Smooth muscle cell (in vitro differentiated cells): ENCODE measurements at regions not wholly inside any gene's neighbourhood (a gene's known extent, or its start where the extent isn't known, plus 50 kb on each side); places are given as distances from the start of the nearest gene placed in this dataset.

Experiments
- DNase-seq: peaks from one replicate; lab custom pipeline; 2025; ENCODE audit not compliant: unreplicated experiment; lab: John Stamatoyannopoulos, UW
- H2AFZ ChIP-seq: fragments of 200-600 bp; sonication (generic); 2 replicates; pipeline ENCODE4 v1.6.0; 2016; ENCODE audit warnings: antibody characterized with exemption, low read depth, mild to moderate bottlenecking
- H3F3A ChIP-seq: fragments of 200-600 bp; sonication (generic); 2 replicates; pipeline ENCODE4 v1.6.0; 2017; ENCODE audit warnings: antibody characterized with exemption, low read depth
- H3K27ac ChIP-seq: fragments of 200-600 bp; sonication (generic); 2 replicates; pipeline ENCODE4 v1.5.1; 2016; ENCODE audit warnings: low read depth, mild to moderate bottlenecking
- H3K27me3 ChIP-seq: fragments of 200-600 bp; sonication (generic); 2 replicates; pipeline ENCODE4 v1.6.1; 2016; ENCODE audit warnings: low read depth, mild to moderate bottlenecking
- H3K36me3 ChIP-seq: fragments of 200-600 bp; sonication (generic); 2 replicates; pipeline ENCODE4 v1.5.1; 2016; ENCODE audit warnings: low read depth
- H3K4me1 ChIP-seq: fragments of 200-600 bp; sonication (generic); 2 replicates; pipeline ENCODE4 v1.5.1; 2016; ENCODE audit warnings: low read depth
- H3K4me2 ChIP-seq: fragments of 200-600 bp; sonication (generic); 2 replicates; pipeline ENCODE4 v1.6.0; 2016; ENCODE audit warnings: mild to moderate bottlenecking
- H3K4me3 ChIP-seq: fragments of 200-600 bp; sonication (generic); 2 replicates; pipeline ENCODE4 v1.5.1; 2016; ENCODE audit warnings: mild to moderate bottlenecking
- H3K79me2 ChIP-seq: fragments of 200-600 bp; sonication (generic); 2 replicates; pipeline ENCODE4 v1.6.0; 2016; ENCODE audit warnings: low read depth, mild to moderate bottlenecking
- H3K9ac ChIP-seq: fragments of 200-600 bp; sonication (generic); 2 replicates; pipeline ENCODE4 v1.6.0; 2016; ENCODE audit warnings: low read depth
- H3K9me3 ChIP-seq: fragments of 200-600 bp; sonication (generic); replicated peaks from 2 replicates; pipeline ENCODE4 v1.5.1; 2016; ENCODE audit warnings: low read depth
- H4K20me1 ChIP-seq: fragments of 200-600 bp; sonication (generic); 2 replicates; pipeline ENCODE4 v1.6.0; 2016; ENCODE audit warnings: low read depth
- WGBS: methylation state at CpG from one replicate; pipeline ENCODE4 v1.1.7; 2016; ENCODE audit warnings: low lambda C conversion rate; 5-methylcytosine and 5-hydroxymethylcytosine counted together
- TF ChIP-seq, protein P1 (sequence below): fragments of 200-600 bp; sonication (generic); IDR thresholded peaks from 2 replicates; pipeline ENCODE4 v1.5.1; 2017; ENCODE audit warnings: borderline replicate concordance, mild to moderate bottlenecking, antibody characterized with exemption; ENCODE audit not compliant: insufficient read depth, poor library complexity, severe bottlenecking

DNA sequence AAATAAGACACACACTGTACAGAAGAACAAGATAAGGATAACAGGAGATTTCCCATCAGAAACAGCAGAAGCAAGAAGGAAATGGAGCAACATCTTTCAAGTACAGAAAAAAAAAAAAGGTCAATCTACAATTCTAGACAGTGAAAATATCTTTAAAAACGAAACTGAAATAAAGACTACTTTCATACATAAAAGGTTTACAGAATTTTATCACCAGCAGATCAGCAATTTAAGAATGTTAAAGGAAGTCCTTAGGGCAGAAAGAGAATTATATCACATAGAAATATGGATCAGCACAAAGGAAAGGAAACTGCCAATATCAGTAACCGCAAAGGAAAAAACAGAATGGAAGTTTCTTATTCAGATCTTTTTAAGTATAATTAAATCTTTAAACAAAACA is 931.0 kb downstream of the EPHA4 start:
- Histone ChIP-seq H4K20me1 (no peaks in the 10 kb centered on the region), H3K27me3 (peaks cover 7% of the 10 kb centered on the region), H3K9me3 (no peaks in the 10 kb centered on the region), H3K9ac (no peak overlapping the region), H3K36me3 (no peaks in the 10 kb centered on the region), H3K79me2 (no peaks in the 10 kb centered on the region), H3K27ac (no peak overlapping the region), H2AFZ (no peak overlapping the region), H3K4me3 (no peak overlapping the region), H3F3A (no peaks in the 10 kb centered on the region), H3K4me2 (no peak overlapping the region), H3K4me1 (no peaks in the 10 kb centered on the region)
- DNase-seq: no peak
- 83% methylated on average over 2 of the region's 2 CpGs for WGBS
- TF ChIP-seq, protein P1, sequence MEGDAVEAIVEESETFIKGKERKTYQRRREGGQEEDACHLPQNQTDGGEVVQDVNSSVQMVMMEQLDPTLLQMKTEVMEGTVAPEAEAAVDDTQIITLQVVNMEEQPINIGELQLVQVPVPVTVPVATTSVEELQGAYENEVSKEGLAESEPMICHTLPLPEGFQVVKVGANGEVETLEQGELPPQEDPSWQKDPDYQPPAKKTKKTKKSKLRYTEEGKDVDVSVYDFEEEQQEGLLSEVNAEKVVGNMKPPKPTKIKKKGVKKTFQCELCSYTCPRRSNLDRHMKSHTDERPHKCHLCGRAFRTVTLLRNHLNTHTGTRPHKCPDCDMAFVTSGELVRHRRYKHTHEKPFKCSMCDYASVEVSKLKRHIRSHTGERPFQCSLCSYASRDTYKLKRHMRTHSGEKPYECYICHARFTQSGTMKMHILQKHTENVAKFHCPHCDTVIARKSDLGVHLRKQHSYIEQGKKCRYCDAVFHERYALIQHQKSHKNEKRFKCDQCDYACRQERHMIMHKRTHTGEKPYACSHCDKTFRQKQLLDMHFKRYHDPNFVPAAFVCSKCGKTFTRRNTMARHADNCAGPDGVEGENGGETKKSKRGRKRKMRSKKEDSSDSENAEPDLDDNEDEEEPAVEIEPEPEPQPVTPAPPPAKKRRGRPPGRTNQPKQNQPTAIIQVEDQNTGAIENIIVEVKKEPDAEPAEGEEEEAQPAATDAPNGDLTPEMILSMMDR: no peak

DNA sequence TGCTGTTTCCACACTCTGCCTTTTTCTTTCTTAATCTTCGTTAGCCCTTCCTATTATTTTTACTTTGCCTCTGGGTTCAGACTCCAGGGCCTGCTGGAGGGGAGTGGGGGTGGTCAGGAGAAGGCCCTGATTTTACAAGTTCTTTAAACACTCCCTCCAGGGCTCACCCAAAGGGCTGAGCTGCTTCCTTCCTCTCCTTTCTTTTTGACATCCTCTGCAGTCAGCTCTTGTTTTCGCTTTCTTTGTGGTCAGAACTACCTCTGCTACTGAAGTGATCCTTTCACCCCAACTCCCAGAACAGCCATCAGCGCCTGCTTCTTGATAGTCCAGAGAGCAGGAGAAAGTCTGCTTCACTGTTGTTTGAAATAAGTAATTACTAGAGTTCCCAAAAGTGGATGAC is 925.7 kb downstream of the EPHA4 start:
- peaks cover 16% of the 10 kb centered on the region for H3K27me3 ChIP-seq
- H3K4me3 ChIP-seq: no peak overlapping the region
- 87% methylated on average over 3 of the region's 3 CpGs for WGBS
- no peaks in the 10 kb centered on the region for H3K79me2 ChIP-seq
- H3K36me3 ChIP-seq: no peaks in the 10 kb centered on the region
- no peaks in the 10 kb centered on the region for H4K20me1 ChIP-seq
- H3K9ac ChIP-seq: no peak overlapping the region
- H3K9me3 ChIP-seq: no peaks in the 10 kb centered on the region
- TF ChIP-seq, protein P1: no peak
- no peak for DNase-seq
- H2AFZ ChIP-seq: no peak overlapping the region
- no peaks in the 10 kb centered on the region for H3F3A ChIP-seq
- no peaks in the 10 kb centered on the region for H3K4me1 ChIP-seq
- no peak overlapping the region for H3K27ac ChIP-seq
- H3K4me2 ChIP-seq: no peak overlapping the region

DNA sequence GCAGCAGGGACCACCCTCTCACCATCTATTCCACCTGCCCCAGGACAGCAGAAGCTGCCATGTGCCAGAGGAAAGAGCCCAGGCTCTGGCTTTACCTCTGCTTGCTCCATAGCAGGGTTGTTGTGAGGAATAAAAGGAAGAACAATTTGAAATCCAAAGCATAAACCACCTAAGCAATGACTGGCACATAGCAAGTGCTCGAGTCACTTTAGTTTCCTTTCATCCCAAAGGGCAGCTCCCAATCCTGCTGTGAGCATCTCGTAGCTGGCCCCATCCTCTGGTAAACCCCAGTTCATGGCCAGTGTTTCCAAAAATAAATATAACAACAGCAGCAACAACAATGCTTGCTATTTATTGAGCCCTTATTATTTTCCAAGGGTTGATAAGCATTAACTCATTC is 923.5 kb downstream of the EPHA4 start:
- Histone ChIP-seq H3K4me2 (no peak overlapping the region), H2AFZ (no peak overlapping the region), H4K20me1 (no peaks in the 10 kb centered on the region), H3K4me3 (no peak overlapping the region), H3K27ac (no peak overlapping the region), H3K4me1 (no peaks in the 10 kb centered on the region), H3F3A (no peaks in the 10 kb centered on the region), H3K27me3 (peaks cover 27% of the 10 kb centered on the region), H3K36me3 (no peaks in the 10 kb centered on the region), H3K79me2 (no peaks in the 10 kb centered on the region), H3K9me3 (no peaks in the 10 kb centered on the region), H3K9ac (no peak overlapping the region)
- DNase-seq: no peak
- TF ChIP-seq, protein P1: no peak
- 85% methylated on average over 2 of the region's 2 CpGs for WGBS

DNA sequence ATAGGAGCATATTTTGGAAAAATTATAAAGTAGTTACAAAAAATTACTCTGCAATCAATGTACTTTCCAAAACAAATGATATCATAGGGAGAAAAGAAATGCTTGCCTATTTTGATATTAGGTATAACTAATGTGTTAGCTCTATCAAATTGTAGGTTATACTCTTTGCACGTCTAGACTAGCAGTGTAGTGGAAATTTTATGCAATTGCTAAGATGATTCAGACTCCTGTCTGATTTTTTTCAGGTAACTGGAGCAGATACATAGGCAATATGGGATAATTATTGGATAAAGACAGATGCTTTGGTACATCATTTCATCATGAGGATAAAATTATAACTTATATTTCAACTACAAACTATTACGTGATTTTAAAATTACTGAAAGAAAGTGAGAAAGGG is 918.3 kb downstream of the EPHA4 start:
- Histone ChIP-seq H3F3A (no peaks in the 10 kb centered on the region), H3K36me3 (no peaks in the 10 kb centered on the region), H3K79me2 (no peaks in the 10 kb centered on the region), H3K27me3 (peaks cover 46% of the 10 kb centered on the region), H3K4me3 (no peak overlapping the region), H2AFZ (no peak overlapping the region), H3K27ac (no peak overlapping the region), H4K20me1 (no peaks in the 10 kb centered on the region), H3K9ac (no peak overlapping the region), H3K4me2 (no peak overlapping the region), H3K4me1 (no peaks in the 10 kb centered on the region), H3K9me3 (no peaks in the 10 kb centered on the region)
- WGBS: 85% methylated on average over 2 of the region's 2 CpGs
- DNase-seq: no peak
- TF ChIP-seq, protein P1: no peak
